Endodermal cell (in vitro differentiated cells): ENCODE measurements at regions not wholly inside any gene's neighbourhood (a gene's known extent, or its start where the extent isn't known, plus 50 kb on each side); places are given as distances from the start of the nearest gene placed in this dataset.

Experiments
- DNase-seq: peaks from one replicate; pipeline ENCODE4 v3.0.0-alpha.2; 2017
- H3K27ac ChIP-seq: 2 replicates; pipeline ENCODE4 v1.5.1; 2013; ENCODE audit warnings: mild to moderate bottlenecking, low read depth, low read length, moderate library complexity
- H3K27me3 ChIP-seq: 2 replicates; pipeline ENCODE4 v1.6.1; 2013; ENCODE audit warnings: mild to moderate bottlenecking, low read length, moderate library complexity; ENCODE audit not compliant: insufficient read depth, control insufficient read depth, poor library complexity, severe bottlenecking
- H3K36me3 ChIP-seq: 2 replicates; pipeline ENCODE4 v1.7.0; 2013; ENCODE audit warnings: mild to moderate bottlenecking, low read length, moderate library complexity; ENCODE audit not compliant: control insufficient read depth, insufficient read depth
- H3K4me1 ChIP-seq: one replicate; pipeline ENCODE4 v1.7.0; 2013; ENCODE audit warnings: low read length; ENCODE audit not compliant: control insufficient read depth, insufficient read depth
- H3K4me3 ChIP-seq: 2 replicates; pipeline ENCODE4 v1.5.1; 2013; ENCODE audit warnings: mild to moderate bottlenecking, low read length, moderate library complexity
- H3K9ac ChIP-seq: 2 replicates; pipeline ENCODE4 v1.6.1; 2013; ENCODE audit warnings: mild to moderate bottlenecking, low read length, moderate library complexity; ENCODE audit not compliant: poor library complexity, severe bottlenecking; ENCODE audit errors: extremely low read depth
- H3K9me3 ChIP-seq: 2 replicates; pipeline ENCODE4 v1.6.1; 2013; ENCODE audit warnings: mild to moderate bottlenecking, low read length, moderate library complexity; ENCODE audit not compliant: control insufficient read depth
- H3K27ac Mint-ChIP-seq: 2 replicates; pipeline ENCODE4 v1.8.0; 2020; ENCODE audit warnings: mixed read lengths
- H3K27me3 Mint-ChIP-seq: 2 replicates; pipeline ENCODE4 v1.8.0; 2021; ENCODE audit warnings: mild to moderate bottlenecking, mixed read lengths; ENCODE audit not compliant: insufficient read depth
- H3K36me3 Mint-ChIP-seq: 2 replicates; pipeline ENCODE4 v1.8.0; 2020; ENCODE audit warnings: low read depth, mixed read lengths
- H3K4me1 Mint-ChIP-seq: 2 replicates; pipeline ENCODE4 v1.8.0; 2020; ENCODE audit warnings: mixed read lengths
- H3K4me3 Mint-ChIP-seq: 2 replicates; pipeline ENCODE4 v1.8.0; 2020; ENCODE audit warnings: mild to moderate bottlenecking, moderate library complexity, mixed read lengths
- H3K9me3 Mint-ChIP-seq: 2 replicates; pipeline ENCODE4 v1.8.0; 2020; ENCODE audit warnings: mild to moderate bottlenecking, mixed read lengths
- WGBS, 2 experiments: methylation state at CpG; one replicate each; pipeline versions ENCODE4 v1.1.5 to v1.1.7; 2013; ENCODE audit warnings: missing lambda C conversion rate in 2 of 2, mixed read lengths in 1 of 2; ENCODE audit not compliant: insufficient coverage in 1 of 2, insufficient read length in 1 of 2; 5-methylcytosine and 5-hydroxymethylcytosine counted together
- TF ChIP-seq, protein P1 (sequence below): fragments of 200-600 bp; sonication (generic); conservative IDR thresholded peaks from 2 replicates; pipeline ENCODE4 v1.5.0; 2021; ENCODE audit warnings: antibody characterized with exemption, mild to moderate bottlenecking

- Mint-ChIP-seq H3K27ac (no peak overlapping the region), H3K27me3 (no peaks in the 10 kb centered on the region), H3K4me3 (no peak overlapping the region), H3K4me1 (peaks cover 9% of the 10 kb centered on the region), H3K36me3 (no peaks in the 10 kb centered on the region), H3K9me3 (no peaks in the 10 kb centered on the region)
- Histone ChIP-seq H3K4me1 (no peaks in the 10 kb centered on the region), H3K9ac (no peak overlapping the region), H3K4me3 (no peak overlapping the region), H3K27ac (no peak overlapping the region), H3K27me3 (no peaks in the 10 kb centered on the region), H3K36me3 (no peaks in the 10 kb centered on the region), H3K9me3 (no peaks in the 10 kb centered on the region)
- TF ChIP-seq, protein P1, sequence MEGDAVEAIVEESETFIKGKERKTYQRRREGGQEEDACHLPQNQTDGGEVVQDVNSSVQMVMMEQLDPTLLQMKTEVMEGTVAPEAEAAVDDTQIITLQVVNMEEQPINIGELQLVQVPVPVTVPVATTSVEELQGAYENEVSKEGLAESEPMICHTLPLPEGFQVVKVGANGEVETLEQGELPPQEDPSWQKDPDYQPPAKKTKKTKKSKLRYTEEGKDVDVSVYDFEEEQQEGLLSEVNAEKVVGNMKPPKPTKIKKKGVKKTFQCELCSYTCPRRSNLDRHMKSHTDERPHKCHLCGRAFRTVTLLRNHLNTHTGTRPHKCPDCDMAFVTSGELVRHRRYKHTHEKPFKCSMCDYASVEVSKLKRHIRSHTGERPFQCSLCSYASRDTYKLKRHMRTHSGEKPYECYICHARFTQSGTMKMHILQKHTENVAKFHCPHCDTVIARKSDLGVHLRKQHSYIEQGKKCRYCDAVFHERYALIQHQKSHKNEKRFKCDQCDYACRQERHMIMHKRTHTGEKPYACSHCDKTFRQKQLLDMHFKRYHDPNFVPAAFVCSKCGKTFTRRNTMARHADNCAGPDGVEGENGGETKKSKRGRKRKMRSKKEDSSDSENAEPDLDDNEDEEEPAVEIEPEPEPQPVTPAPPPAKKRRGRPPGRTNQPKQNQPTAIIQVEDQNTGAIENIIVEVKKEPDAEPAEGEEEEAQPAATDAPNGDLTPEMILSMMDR: no peak
- DNase-seq: no peak
- 86 to 87% methylated on average over 1 to 5 of the region's 6 CpGs for WGBS, 2 experiments
Observed at GRCh38 chr2:9113262-9113661, 93.3 kb upstream of the ASAP2 start.

- Histone ChIP-seq H3K4me3 (no peak overlapping the region), H3K4me1 (no peaks in the 10 kb centered on the region), H3K9me3 (no peaks in the 10 kb centered on the region), H3K9ac (no peak overlapping the region), H3K36me3 (no peaks in the 10 kb centered on the region), H3K27ac (no peak overlapping the region), H3K27me3 (no peaks in the 10 kb centered on the region)
- Mint-ChIP-seq H3K27ac (peak overlapping the region; percentile 44), H3K36me3 (no peaks in the 10 kb centered on the region), H3K4me3 (no peak overlapping the region), H3K9me3 (no peaks in the 10 kb centered on the region), H3K27me3 (no peaks in the 10 kb centered on the region), H3K4me1 (peaks cover 9% of the 10 kb centered on the region)
- no peak for DNase-seq
- TF ChIP-seq, protein P1: no peak
- WGBS, 2 experiments: 82 to 90% methylated on average over 18 to 23 of the region's 23 CpGs
Observed at GRCh38 chr2:9112079-9112721, 94.4 kb upstream of the ASAP2 start.

DNA sequence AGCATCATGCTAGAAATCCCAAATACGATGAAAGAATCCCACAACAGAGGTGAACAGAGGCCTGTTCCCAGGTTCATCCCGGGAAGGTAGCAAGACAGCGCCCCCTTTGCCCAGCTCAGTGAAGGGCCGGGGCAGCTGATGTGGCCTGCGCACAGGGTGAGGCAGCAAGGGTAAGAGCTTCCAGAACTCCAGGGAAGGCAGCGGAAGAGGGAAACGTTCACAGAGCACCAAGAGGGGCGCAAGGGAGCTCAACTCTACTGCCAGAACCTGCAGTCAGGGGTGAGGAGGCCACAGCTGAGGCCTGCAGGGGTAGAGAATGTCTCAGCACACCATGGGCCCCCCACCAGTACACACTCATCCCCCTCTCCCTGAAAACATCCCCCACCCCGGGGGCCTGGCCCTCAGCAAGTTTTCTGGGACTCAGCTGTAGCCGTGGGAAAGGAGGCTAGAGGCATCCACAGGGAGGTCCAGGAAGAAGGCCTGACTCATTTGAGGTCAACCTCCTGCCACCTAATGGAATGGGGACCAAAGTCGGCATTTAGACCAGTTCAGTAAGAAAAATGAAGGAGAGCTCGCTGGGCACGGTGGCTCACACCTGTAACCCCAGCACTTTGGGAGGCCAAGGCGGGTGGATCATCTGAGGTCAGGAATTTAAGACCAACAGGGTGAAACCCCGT is 95.6 kb upstream of the ASAP2 start:
- Mint-ChIP-seq H3K4me1 (peaks cover 9% of the 10 kb centered on the region), H3K4me3 (no peak overlapping the region), H3K27ac (peak overlapping the region; percentile 55), H3K27me3 (no peaks in the 10 kb centered on the region), H3K9me3 (no peaks in the 10 kb centered on the region), H3K36me3 (no peaks in the 10 kb centered on the region)
- Histone ChIP-seq H3K36me3 (no peaks in the 10 kb centered on the region), H3K9me3 (no peaks in the 10 kb centered on the region), H3K27me3 (no peaks in the 10 kb centered on the region), H3K27ac (no peak overlapping the region), H3K9ac (no peak overlapping the region), H3K4me3 (no peak overlapping the region), H3K4me1 (no peaks in the 10 kb centered on the region)
- TF ChIP-seq, protein P1: peak; percentile 93
- DNase-seq: peak; percentile 97
- WGBS, 2 experiments: 75 to 86% methylated on average over 9 to 15 of the region's 15 CpGs
